H1 (cell line): ENCODE measurements at regions not wholly inside any gene's neighbourhood (a gene's known extent, or its start where the extent isn't known, plus 50 kb on each side); places are given as distances from the start of the nearest gene placed in this dataset.

ENCODE experiments used
- CTCF ChIA-PET: fragments of 300-600 bp; sonication (Branson Sonifier 250); formaldehyde crosslinking; loops from one replicate; lab custom pipeline; 2021; ENCODE audit not compliant: partially characterized antibody; lab: Charles Lee
- POLR2A ChIA-PET: fragments of 300-600 bp; sonication (Branson Sonifier 250); formaldehyde crosslinking; loops from one replicate; lab custom pipeline; 2021; ENCODE audit warnings: inconsistent platforms; ENCODE audit not compliant: partially characterized antibody; lab: Charles Lee
- DNase-seq, 2 experiments: peaks; one replicate each; pipeline versions ENCODE4 v3.0.0 to v3.0.0-alpha.2; 2010 to 2022; ENCODE audit warnings: low spot score in 2 of 2, low read depth in 1 of 2, mixed read lengths in 1 of 2
- FAIRE-seq: peaks from 2 replicates; lab custom pipeline; 2011; peaks lifted over from hg19 to GRCh38; lab: Jason Lieb, UNC
- H2AFZ ChIP-seq: 2 replicates; pipeline ENCODE4 v1.8.1; 2012; ENCODE audit warnings: low read length, inconsistent platforms
- H2AK5ac ChIP-seq: 2 replicates; pipeline ENCODE4 v1.6.1; 2013; ENCODE audit warnings: low read depth, low read length
- H2BK120ac ChIP-seq: replicated peaks from 2 replicates; pipeline ENCODE3; 2013; ENCODE audit warnings: low read depth, low read length, inconsistent platforms
- H2BK12ac ChIP-seq: 2 replicates; pipeline ENCODE4 v1.6.1; 2013; ENCODE audit warnings: low read depth, low read length
- H2BK15ac ChIP-seq: 2 replicates; pipeline ENCODE4 v1.6.1; 2013; ENCODE audit warnings: low read length
- H2BK20ac ChIP-seq: 2 replicates; pipeline ENCODE4 v1.6.1; 2013; ENCODE audit warnings: low read length
- H2BK5ac ChIP-seq: 2 replicates; pipeline ENCODE4 v1.6.1; 2013; ENCODE audit warnings: low read depth, low read length
- H3K14ac ChIP-seq: 2 replicates; pipeline ENCODE4 v1.6.1; 2013; ENCODE audit warnings: inconsistent platforms; ENCODE audit not compliant: insufficient read length
- H3K18ac ChIP-seq: 2 replicates; pipeline ENCODE4 v1.6.1; 2013; ENCODE audit warnings: low read length; ENCODE audit errors: extremely low read depth
- H3K23ac ChIP-seq: 2 replicates; pipeline ENCODE4 v1.6.1; 2013; ENCODE audit warnings: inconsistent platforms; ENCODE audit not compliant: insufficient read length
- H3K23me2 ChIP-seq: 2 replicates; pipeline ENCODE4 v1.6.1; 2013; ENCODE audit warnings: low read depth, low read length
- H3K27ac ChIP-seq: 2 replicates; pipeline ENCODE4 v1.6.1; 2011; ENCODE audit warnings: low read depth, low read length, inconsistent platforms
- H3K27me3 ChIP-seq, 4 experiments: replicated peaks in 1 of 4; 1 replicate in 1 of 4; 2 replicates in 3 of 4; pipeline versions ENCODE4 v1.6.1 to v1.8.1; 2011 to 2013; ENCODE audit warnings: low read length in 3 of 4, mild to moderate bottlenecking in 3 of 4, inconsistent platforms in 2 of 4, mixed read lengths in 2 of 4, moderate library complexity in 1 of 4; ENCODE audit not compliant: control insufficient read depth in 3 of 4, insufficient read depth in 3 of 4; ENCODE audit errors: extremely low read depth in 1 of 4
- H3K36me3 ChIP-seq, 4 experiments: 2 replicates each; pipeline versions ENCODE4 v1.6.1 to v1.8.1; 2011 to 2013; ENCODE audit warnings: mild to moderate bottlenecking in 4 of 4, low read length in 3 of 4, moderate library complexity in 2 of 4, control low read depth in 1 of 4, inconsistent platforms in 1 of 4; ENCODE audit not compliant: insufficient read depth in 4 of 4, control insufficient read depth in 2 of 4
- H3K4ac ChIP-seq: replicated peaks from 2 replicates; pipeline ENCODE3; 2013; ENCODE audit warnings: low read length, low read depth, mixed read lengths, inconsistent platforms; ENCODE audit not compliant: insufficient read length
- H3K4me1 ChIP-seq, 4 experiments: replicated peaks in 1 of 4; 1 replicate in 1 of 4; 2 replicates in 3 of 4; pipeline versions ENCODE4 v1.6.1 to v1.8.1; 2011 to 2013; ENCODE audit warnings: low read length in 3 of 4, inconsistent platforms in 2 of 4, mixed read lengths in 1 of 4; ENCODE audit not compliant: insufficient read depth in 4 of 4, control insufficient read depth in 3 of 4
- H3K4me2 ChIP-seq, 2 experiments: 2 replicates each; pipeline versions ENCODE4 v1.6.1 to v1.8.1; 2011 to 2013; ENCODE audit warnings: low read depth in 2 of 2, low read length in 2 of 2, control low read depth in 1 of 2, inconsistent platforms in 1 of 2, mild to moderate bottlenecking in 1 of 2; ENCODE audit not compliant: insufficient read depth in 1 of 2
- H3K4me3 ChIP-seq, 4 experiments: fragments of 200-600, 300-600 bp in 1 of 4; sonication (generic), shearing (Covaris generic), sonication (Bioruptor Twin) in 1 of 4; 2 replicates each; pipeline versions ENCODE4 v1.5.1 to v1.8.1; 2011 to 2016; ENCODE audit warnings: low read length in 4 of 4, low read depth in 3 of 4, control low read depth in 2 of 4, inconsistent platforms in 2 of 4, mild to moderate bottlenecking in 2 of 4, mixed read lengths in 1 of 4, moderate library complexity in 1 of 4; ENCODE audit not compliant: insufficient read depth in 2 of 4; ENCODE audit errors: extremely low read depth in 1 of 4
- H3K56ac ChIP-seq: replicated peaks from 2 replicates; pipeline ENCODE3; 2013; ENCODE audit warnings: low read depth, mild to moderate bottlenecking, mixed read lengths, low read length, inconsistent platforms; ENCODE audit not compliant: insufficient read length
- H3K79me1 ChIP-seq: 2 replicates; pipeline ENCODE4 v1.6.1; 2013; ENCODE audit warnings: low read depth, low read length, control low read depth
- H3K79me2 ChIP-seq, 2 experiments: 2 replicates each; pipeline versions ENCODE4 v1.6.1 to v1.8.1; 2012 to 2013; ENCODE audit warnings: low read length in 2 of 2, mild to moderate bottlenecking in 2 of 2, inconsistent platforms in 1 of 2; ENCODE audit not compliant: insufficient read depth in 2 of 2, control insufficient read depth in 1 of 2
- H3K9ac ChIP-seq, 4 experiments: replicated peaks in 1 of 4; 1 replicate in 1 of 4; 2 replicates in 3 of 4; pipeline versions ENCODE4 v1.6.1 to v1.8.1; 2011 to 2013; ENCODE audit warnings: low read depth in 3 of 4, low read length in 3 of 4, control low read depth in 2 of 4, mild to moderate bottlenecking in 2 of 4, moderate library complexity in 2 of 4, inconsistent platforms in 1 of 4; ENCODE audit errors: extremely low read depth in 1 of 4
- H3K9me3 ChIP-seq, 2 experiments: 2 replicates each; pipeline versions ENCODE4 v1.6.1 to v1.8.1; 2012 to 2013; ENCODE audit warnings: mild to moderate bottlenecking in 2 of 2, moderate library complexity in 2 of 2, control low read depth in 1 of 2, inconsistent platforms in 1 of 2, low read depth in 1 of 2, low read length in 1 of 2, mixed read lengths in 1 of 2; ENCODE audit not compliant: insufficient read depth in 2 of 2
- H4K20me1 ChIP-seq, 2 experiments: replicated peaks in 1 of 2; 2 replicates each; pipeline versions ENCODE3 to v1.8.1; 2011 to 2013; ENCODE audit warnings: inconsistent platforms in 2 of 2, low read length in 2 of 2, mild to moderate bottlenecking in 1 of 2; ENCODE audit not compliant: insufficient read depth in 2 of 2, control insufficient read depth in 1 of 2
- H4K5ac ChIP-seq: 2 replicates; pipeline ENCODE4 v1.6.1; 2013; ENCODE audit warnings: low read length, low read depth, mixed read lengths, inconsistent platforms; ENCODE audit not compliant: insufficient read length
- H4K8ac ChIP-seq: 2 replicates; pipeline ENCODE4 v1.8.0; 2013; ENCODE audit warnings: mild to moderate bottlenecking, moderate library complexity, low read length, inconsistent platforms; ENCODE audit not compliant: insufficient read depth; ENCODE audit errors: extremely low read depth
- H4K91ac ChIP-seq: replicated peaks from 2 replicates; pipeline ENCODE3; 2013; ENCODE audit warnings: low read length, mixed read lengths, inconsistent platforms; ENCODE audit not compliant: insufficient read length
- BCL11A ChIP-seq, 2 experiments: IDR thresholded peaks; one replicate each; pipeline ENCODE4 v1.6.1; 2011; ENCODE audit warnings: low read depth in 2 of 2, low read length in 2 of 2, mild to moderate bottlenecking in 2 of 2
- CBX8 ChIP-seq: fragments of 300-800, 300-1000 bp; sonication (generic); IDR thresholded peaks from 2 replicates; pipeline ENCODE4 v1.7.1; 2016; ENCODE audit warnings: low read depth, low read length, borderline replicate concordance
- CHD2 ChIP-seq: IDR thresholded peaks from 2 replicates; pipeline ENCODE4 v1.6.1; 2012; ENCODE audit warnings: low read length, improper control_type of control experiment
- CREB1 ChIP-seq: IDR thresholded peaks from 2 replicates; pipeline ENCODE4 v1.6.1; 2012; ENCODE audit warnings: inconsistent platforms
- CTBP2 ChIP-seq: IDR thresholded peaks from 2 replicates; pipeline ENCODE4 v1.7.0; 2011; ENCODE audit warnings: borderline replicate concordance, mild to moderate bottlenecking, moderate library complexity, mixed read lengths, low read length; ENCODE audit not compliant: insufficient read depth, insufficient read length
- FOSL1 ChIP-seq: IDR thresholded peaks from 2 replicates; pipeline ENCODE4 v1.6.1; 2011; ENCODE audit warnings: mild to moderate bottlenecking, low read depth, low read length, moderate library complexity; ENCODE audit not compliant: insufficient read depth
- GABPA ChIP-seq: IDR thresholded peaks from 2 replicates; pipeline ENCODE4 v1.6.1; 2011; ENCODE audit warnings: mild to moderate bottlenecking, low read length, moderate library complexity, borderline replicate concordance; ENCODE audit not compliant: insufficient read depth
- JUN ChIP-seq: IDR thresholded peaks from 2 replicates; pipeline ENCODE4 v1.6.1; 2011; ENCODE audit warnings: low read depth, mild to moderate bottlenecking, improper control_type of control experiment, low read length
- KDM1A ChIP-seq: fragments of 200-600, 300-600 bp; sonication (generic); IDR thresholded peaks from 2 replicates; pipeline ENCODE4 v1.7.1; 2016; ENCODE audit warnings: mild to moderate bottlenecking, low read length, borderline replicate concordance
- PHF8 ChIP-seq: fragments of 200-600 bp; sonication (generic); conservative IDR thresholded peaks from 2 replicates; pipeline ENCODE4 v1.7.1; 2012; ENCODE audit warnings: low read depth, mild to moderate bottlenecking, inconsistent platforms, low read length, moderate library complexity
- RAD21 ChIP-seq, 2 experiments: IDR thresholded peaks in 1 of 2; conservative IDR thresholded peaks in 1 of 2; 2 replicates each; pipeline ENCODE4 v1.6.1; 2011; ENCODE audit warnings: low read depth in 2 of 2, low read length in 2 of 2, improper control_type of control experiment in 1 of 2, inconsistent platforms in 1 of 2, mild to moderate bottlenecking in 1 of 2, moderate library complexity in 1 of 2
- SIX5 ChIP-seq: IDR thresholded peaks from 2 replicates; pipeline ENCODE4 v1.6.1; 2011; ENCODE audit warnings: mild to moderate bottlenecking, low read depth, low read length
- TBP ChIP-seq: IDR thresholded peaks from 2 replicates; pipeline ENCODE4 v1.6.1; 2011; ENCODE audit warnings: low read depth, low read length, improper control_type of control experiment
- TCF12 ChIP-seq: IDR thresholded peaks from 2 replicates; pipeline ENCODE4 v1.6.1; 2011; ENCODE audit warnings: low read depth, mild to moderate bottlenecking, low read length
- WGBS, 2 experiments: shearing (Covaris generic) in 1 of 2; methylation state at CpG; one replicate each; pipeline versions ENCODE4 v1.1.6 to v1.1.7; 2013 to 2015; ENCODE audit warnings: low lambda C conversion rate in 2 of 2, mixed read lengths in 2 of 2, inconsistent platforms in 1 of 2, low coverage in 1 of 2, missing lambda C conversion rate in 1 of 2; ENCODE audit not compliant: insufficient replicate concordance in 2 of 2, insufficient coverage in 1 of 2, insufficient read length in 1 of 2; ENCODE audit errors: extremely low coverage in 1 of 2, missing lambda C conversion rate in 1 of 2; 5-methylcytosine and 5-hydroxymethylcytosine counted together
- TF ChIP-seq, protein P1 (sequence below): IDR thresholded peaks from 2 replicates; pipeline ENCODE4 v1.6.1; 2012; ENCODE audit warnings: inconsistent platforms

DNA sequence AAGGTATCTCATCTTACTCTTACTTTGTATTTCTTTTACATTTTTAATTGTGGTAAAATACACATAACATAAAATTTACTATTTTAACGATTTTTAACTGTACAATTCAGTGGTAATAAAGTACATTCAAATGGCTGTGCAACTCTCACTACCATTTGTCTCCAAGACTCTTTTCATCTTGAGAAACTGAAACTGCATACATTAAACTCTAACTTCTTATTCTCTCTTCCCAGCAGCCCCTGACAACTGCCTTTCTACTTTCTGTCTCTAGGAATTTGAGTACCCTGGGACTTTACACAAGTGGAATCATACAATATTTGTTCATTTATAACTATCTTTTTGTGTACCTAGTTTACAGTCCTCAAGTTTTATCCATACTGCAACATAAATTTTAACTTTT lies 725.8 kb upstream of the KIRREL3 start:
- Histone ChIP-seq H2BK5ac (no peak overlapping the region), H3K4me2 (no peak overlapping the region), H2BK120ac (no peak overlapping the region), H2AFZ (no peak overlapping the region), H3K23ac (no peak overlapping the region), H3K79me2 (no peaks in the 10 kb centered on the region), H2BK15ac (no peak overlapping the region), H3K14ac (no peak overlapping the region), H4K91ac (no peak overlapping the region), H3K9me3 (no peaks in the 10 kb centered on the region), H4K5ac (no peak overlapping the region), H3K4me1 (no peaks in the 10 kb centered on the region), H3K4me3 (no peak overlapping the region), H3K27ac (no peak overlapping the region), H3K56ac (no peak overlapping the region), H4K8ac (no peak overlapping the region), H2AK5ac (no peak overlapping the region), H3K27me3 (no peaks in the 10 kb centered on the region), H3K18ac (no peak overlapping the region), H3K36me3 (no peaks in the 10 kb centered on the region), H3K4ac (no peak overlapping the region), H3K9ac (no peak overlapping the region), H4K20me1 (no peaks in the 10 kb centered on the region), H2BK20ac (no peak overlapping the region), H3K79me1 (no peaks in the 10 kb centered on the region), H2BK12ac (no peak overlapping the region), H3K23me2 (no peaks in the 10 kb centered on the region)
- ChIA-PET POLR2A (no interaction called here), CTCF (interaction anchor here (1.1 kb wide), 1 partner anchor 255 kb away, joined by 4 read pairs; no protein-coding TSS in a partner anchor)
- no peak for DNase-seq
- no peak for FAIRE-seq
- 92% methylated on average over 1 of the region's 1 CpG; no CpG with 5 or more reads in 1 of the 2 experiments for WGBS, 2 experiments
- TF ChIP-seq TCF12 (no peak), PHF8 (no peak), CHD2 (no peak), CTBP2 (no peak), SIX5 (no peak), CBX8 (no peak), CREB1 (no peak), KDM1A (no peak), BCL11A (IDR thresholded peaks at IDR 0.05; ENCODE audit: low read depth in 2 of 2, low read length in 2 of 2) (no peak), JUN (no peak), FOSL1 (no peak), GABPA (no peak), RAD21 (IDR thresholded peaks at IDR 0.05 in 1 of 2, conservative IDR thresholded peaks at IDR 0.05 in 1 of 2; ENCODE audit: low read depth in 2 of 2, low read length in 2 of 2) (no peak), TBP (no peak)
- TF ChIP-seq, protein P1, sequence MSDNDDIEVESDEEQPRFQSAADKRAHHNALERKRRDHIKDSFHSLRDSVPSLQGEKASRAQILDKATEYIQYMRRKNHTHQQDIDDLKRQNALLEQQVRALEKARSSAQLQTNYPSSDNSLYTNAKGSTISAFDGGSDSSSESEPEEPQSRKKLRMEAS: no peak
